ENCODE measurements at regions not wholly inside any gene's neighbourhood (a gene's known extent, or its start where the extent isn't known, plus 50 kb on each side); places are given as distances from the start of the nearest gene placed in this dataset.
"Not testable (repeated sequence)": the region's sequence is repeated elsewhere in the genome, so short reads cannot be mapped to it uniquely, and the experiment has no call there.

DNA sequence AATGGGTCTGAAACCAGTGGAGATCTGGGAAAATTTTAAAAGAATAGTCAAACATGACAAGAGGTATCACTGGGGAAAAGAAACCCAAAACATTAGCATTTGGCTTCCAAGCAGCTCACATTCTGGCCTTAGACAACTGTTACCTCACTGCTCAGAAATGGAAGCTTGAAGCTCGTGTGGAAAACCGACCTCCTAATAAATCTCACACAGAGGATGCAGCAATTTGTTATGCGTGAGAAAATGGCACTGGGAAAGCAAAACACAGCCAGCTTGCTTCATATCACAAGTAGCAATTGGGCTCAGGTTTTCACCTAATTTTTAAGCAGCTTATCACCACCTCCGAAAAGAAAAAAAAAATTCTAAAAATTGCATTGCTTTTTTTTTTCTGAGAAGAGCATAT is 103.3 kb upstream of the TAS2R1 start:
- ChIA-PET POLR2A (no interaction called here), CTCF (no interaction called here)
- no peaks in the 10 kb centered on the region; the same call in 1 of the 2 replicates for H3K36me3 ChIP-seq (ENCODE audit: control insufficient read depth, insufficient read depth, low read length)
- H3K4me3 ChIP-seq (ENCODE audit: low read depth, low read length) = no peak overlapping the region
- no peaks in the 10 kb centered on the region for H3K27me3 ChIP-seq (ENCODE audit: control insufficient read depth, insufficient read depth, low read length)
- no peak for TF ChIP-seq CTCF (IDR thresholded peaks at IDR 0.05; ENCODE audit: insufficient read depth, low read depth, low read length)
- DNase-seq (ENCODE audit: low read depth) = no peak

DNA sequence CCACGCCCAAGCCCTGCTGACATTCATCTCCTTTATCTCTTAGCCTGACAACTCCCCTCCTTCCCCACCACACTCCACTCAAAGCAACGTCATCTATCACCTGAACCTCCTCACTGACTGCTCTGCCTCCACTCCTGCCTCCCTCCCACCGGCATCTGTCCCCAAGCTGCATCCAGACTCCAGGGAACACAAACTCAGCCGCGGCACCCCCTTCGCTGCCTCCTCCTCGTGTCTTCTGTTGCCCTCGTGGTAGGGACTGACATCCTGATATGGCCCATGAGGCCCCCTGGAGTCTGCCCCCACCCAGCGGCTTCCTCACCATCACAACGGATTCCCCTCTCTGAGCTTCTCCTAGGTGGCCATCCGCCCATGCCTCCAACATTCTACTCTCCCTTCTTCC is 101.0 kb upstream of the TAS2R1 start:
- TF ChIP-seq CTCF (IDR thresholded peaks at IDR 0.05; ENCODE audit: insufficient read depth, low read depth, low read length) = no peak
- POLR2A ChIA-PET = no interaction called here
- H3K4me3 ChIP-seq (ENCODE audit: low read depth, low read length) = no peak overlapping the region
- no peaks in the 10 kb centered on the region; the same call in 1 of the 2 replicates for H3K36me3 ChIP-seq (ENCODE audit: control insufficient read depth, insufficient read depth, low read length)
- H3K27me3 ChIP-seq (ENCODE audit: control insufficient read depth, insufficient read depth, low read length) = no peaks in the 10 kb centered on the region
- DNase-seq (ENCODE audit: low read depth) = no peak
- CTCF ChIA-PET = no interaction called here

- H3K4me3 ChIP-seq (ENCODE audit: low read depth, low read length) = no peak overlapping the region
- ChIA-PET POLR2A (no interaction called here), CTCF (no interaction called here)
- no peak for TF ChIP-seq CTCF (IDR thresholded peaks at IDR 0.05; ENCODE audit: insufficient read depth, low read depth, low read length)
- DNase-seq (ENCODE audit: low read depth) = no peak
- H3K36me3 ChIP-seq (ENCODE audit: control insufficient read depth, insufficient read depth, low read length) = no peaks in the 10 kb centered on the region; the same call in 1 of the 2 replicates
- no peaks in the 10 kb centered on the region for H3K27me3 ChIP-seq (ENCODE audit: control insufficient read depth, insufficient read depth, low read length)
These were observed 98.1 kb upstream of the TAS2R1 start for GRCh38 chr5:9728261-9728660.

DNA sequence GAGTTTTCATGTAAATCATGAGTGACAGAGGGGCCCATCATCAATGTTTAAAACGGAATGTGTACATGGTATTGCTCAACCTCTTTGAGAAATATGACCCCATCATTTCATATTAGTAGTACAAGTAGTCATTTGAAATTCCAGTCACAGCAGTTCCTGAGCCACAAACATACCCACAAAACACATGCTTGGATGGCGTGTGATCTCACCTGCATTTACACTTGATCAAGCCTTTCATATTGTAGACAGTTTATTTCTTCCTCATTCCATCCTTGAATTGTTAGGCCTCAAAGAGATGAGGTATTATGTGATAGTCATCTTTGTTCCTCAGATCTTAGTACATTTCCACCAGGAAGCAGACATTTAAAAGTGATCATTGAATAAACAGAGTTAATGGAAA is 96.8 kb upstream of the TAS2R1 start:
- POLR2A ChIA-PET = no interaction called here
- Histone ChIP-seq H3K27me3 (ENCODE audit: control insufficient read depth, insufficient read depth, low read length) (no peaks in the 10 kb centered on the region), H3K4me3 (ENCODE audit: low read depth, low read length) (no peak overlapping the region), H3K36me3 (ENCODE audit: control insufficient read depth, insufficient read depth, low read length) (no peaks in the 10 kb centered on the region; the same call in 1 of the 2 replicates)
- no peak for DNase-seq (ENCODE audit: low read depth)
- CTCF ChIA-PET = no interaction called here
- no peak for TF ChIP-seq CTCF (IDR thresholded peaks at IDR 0.05; ENCODE audit: insufficient read depth, low read depth, low read length)

DNA sequence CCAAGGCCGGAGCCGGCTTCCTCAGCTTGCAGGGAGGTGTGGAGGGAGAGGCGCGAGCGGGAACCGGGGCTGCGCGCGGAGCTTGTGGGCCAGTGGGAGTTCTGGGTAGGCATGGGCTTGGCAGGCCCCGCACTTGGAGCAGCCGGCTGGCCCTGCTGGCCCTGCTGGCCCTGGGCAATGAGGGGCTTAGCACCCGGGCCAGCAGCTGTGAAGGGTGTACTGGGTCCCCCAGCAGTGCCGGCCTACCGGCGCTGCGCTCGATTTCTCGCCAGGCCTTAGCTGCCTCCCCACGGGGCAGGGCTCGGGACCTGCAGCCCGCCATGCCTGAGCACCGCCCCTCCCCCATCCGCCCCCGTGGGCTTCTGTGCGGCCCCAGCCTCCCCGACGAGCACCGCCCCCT is 95.1 kb upstream of the TAS2R1 start:
- POLR2A ChIA-PET; H3K4me3 ChIP-seq (ENCODE audit: low read depth, low read length); H3K36me3 ChIP-seq (ENCODE audit: control insufficient read depth, insufficient read depth, low read length); H3K27me3 ChIP-seq (ENCODE audit: control insufficient read depth, insufficient read depth, low read length); DNase-seq (ENCODE audit: low read depth): not testable (repeated sequence)
- CTCF ChIA-PET = interaction anchor here (1.0 kb wide), 1 partner anchor 10 kb away, joined by 3 read pairs; no protein-coding TSS in a partner anchor

GRCh38 chr5:9724707-9725106 is 94.6 kb upstream of the TAS2R1 start:
- Histone ChIP-seq H3K4me3 (ENCODE audit: low read depth, low read length) (no peak overlapping the region), H3K27me3 (ENCODE audit: control insufficient read depth, insufficient read depth, low read length) (no peaks in the 10 kb centered on the region), H3K36me3 (ENCODE audit: control insufficient read depth, insufficient read depth, low read length) (no peaks in the 10 kb centered on the region)
- no peak for TF ChIP-seq CTCF (IDR thresholded peaks at IDR 0.05; ENCODE audit: insufficient read depth, low read depth, low read length)
- CTCF ChIA-PET = interaction anchor here (1.0 kb wide), 1 partner anchor 9 kb away, joined by 3 read pairs; no protein-coding TSS in a partner anchor
- POLR2A ChIA-PET = no interaction called here
- no peak for DNase-seq (ENCODE audit: low read depth)
